ENCODE measurements at regions not wholly inside any gene's neighbourhood (a gene's known extent, or its start where the extent isn't known, plus 50 kb on each side); places are given as distances from the start of the nearest gene placed in this dataset.

DNA sequence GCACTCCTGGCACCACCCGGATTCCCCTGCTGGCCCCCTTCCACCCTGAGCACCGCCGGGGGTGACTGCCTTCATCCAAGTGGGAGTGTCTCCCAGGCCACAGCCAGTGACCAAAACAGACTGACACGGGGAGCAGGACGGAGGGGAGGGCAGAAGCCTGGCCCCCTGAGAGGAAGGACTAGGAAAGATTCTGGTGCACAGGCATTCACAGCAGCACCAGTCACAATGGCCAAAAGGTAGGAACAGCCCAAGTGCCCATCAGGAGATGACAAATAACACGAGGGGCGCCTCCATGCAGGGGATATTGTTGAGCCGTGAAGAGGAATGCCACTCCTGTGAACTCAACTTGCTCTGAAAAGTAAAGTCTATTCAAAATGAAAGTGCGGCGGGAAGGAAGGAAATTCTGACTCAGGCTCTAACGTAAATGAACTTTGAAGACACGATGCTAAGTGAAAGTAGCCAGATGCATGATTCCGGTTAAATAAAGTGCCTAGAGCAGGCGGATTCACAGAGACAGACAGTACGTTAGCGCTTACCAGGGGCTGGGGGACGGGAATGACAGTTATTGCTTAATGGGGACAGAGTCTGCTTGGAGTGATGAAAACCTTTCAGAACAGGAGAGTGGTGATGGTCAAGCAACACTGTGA, 146.1 kb upstream of the NCOR2 start:
- TF ChIP-seq GABPA (IDR thresholded peaks at IDR 0.05; ENCODE audit: low read depth) (no peak), POLR2AphosphoS5 (IDR thresholded peaks at IDR 0.05; ENCODE audit: low read depth) (no peak), SPI1 (IDR thresholded peaks at IDR 0.05; ENCODE audit: borderline replicate concordance, low read depth) (no peak), REST (IDR thresholded peaks at IDR 0.05; ENCODE audit: insufficient replicate concordance, low read depth) (no peak)
- TF ChIP-seq, protein P1, sequence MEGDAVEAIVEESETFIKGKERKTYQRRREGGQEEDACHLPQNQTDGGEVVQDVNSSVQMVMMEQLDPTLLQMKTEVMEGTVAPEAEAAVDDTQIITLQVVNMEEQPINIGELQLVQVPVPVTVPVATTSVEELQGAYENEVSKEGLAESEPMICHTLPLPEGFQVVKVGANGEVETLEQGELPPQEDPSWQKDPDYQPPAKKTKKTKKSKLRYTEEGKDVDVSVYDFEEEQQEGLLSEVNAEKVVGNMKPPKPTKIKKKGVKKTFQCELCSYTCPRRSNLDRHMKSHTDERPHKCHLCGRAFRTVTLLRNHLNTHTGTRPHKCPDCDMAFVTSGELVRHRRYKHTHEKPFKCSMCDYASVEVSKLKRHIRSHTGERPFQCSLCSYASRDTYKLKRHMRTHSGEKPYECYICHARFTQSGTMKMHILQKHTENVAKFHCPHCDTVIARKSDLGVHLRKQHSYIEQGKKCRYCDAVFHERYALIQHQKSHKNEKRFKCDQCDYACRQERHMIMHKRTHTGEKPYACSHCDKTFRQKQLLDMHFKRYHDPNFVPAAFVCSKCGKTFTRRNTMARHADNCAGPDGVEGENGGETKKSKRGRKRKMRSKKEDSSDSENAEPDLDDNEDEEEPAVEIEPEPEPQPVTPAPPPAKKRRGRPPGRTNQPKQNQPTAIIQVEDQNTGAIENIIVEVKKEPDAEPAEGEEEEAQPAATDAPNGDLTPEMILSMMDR (IDR thresholded peaks at IDR 0.05; ENCODE audit: insufficient read depth, low read length): no peak
- DNase-seq (ENCODE audit: low read depth in 1 of 2, low spot score in 1 of 2): peak in 1 of 2 experiments; percentile 49
- no peak overlapping the region for H3K27ac ChIP-seq (replicated peaks)
- no peaks in the 10 kb centered on the region for H3K27me3 ChIP-seq (ENCODE audit: insufficient read depth, poor library complexity, severe bottlenecking)
- H3K4me3 ChIP-seq (replicated peaks; ENCODE audit: insufficient read depth, low read length): peak overlapping the region; percentile 14

- TF ChIP-seq POLR2AphosphoS5 (IDR thresholded peaks at IDR 0.05; ENCODE audit: low read depth) (no peak), SPI1 (IDR thresholded peaks at IDR 0.05; ENCODE audit: borderline replicate concordance, low read depth) (no peak), REST (IDR thresholded peaks at IDR 0.05; ENCODE audit: insufficient replicate concordance, low read depth) (no peak), GABPA (IDR thresholded peaks at IDR 0.05; ENCODE audit: low read depth) (no peak)
- TF ChIP-seq, protein P1 (IDR thresholded peaks at IDR 0.05; ENCODE audit: insufficient read depth, low read length): no peak
- Histone ChIP-seq H3K27me3 (ENCODE audit: insufficient read depth, poor library complexity, severe bottlenecking) (no peaks in the 10 kb centered on the region), H3K27ac (replicated peaks) (no peak overlapping the region), H3K4me3 (replicated peaks; ENCODE audit: insufficient read depth, low read length) (no peak overlapping the region)
- DNase-seq (ENCODE audit: low read depth in 1 of 2, low spot score in 1 of 2): no peak
Observed at GRCh38 chr12:124713041-124713435, 145.6 kb upstream of the NCOR2 start.

DNA sequence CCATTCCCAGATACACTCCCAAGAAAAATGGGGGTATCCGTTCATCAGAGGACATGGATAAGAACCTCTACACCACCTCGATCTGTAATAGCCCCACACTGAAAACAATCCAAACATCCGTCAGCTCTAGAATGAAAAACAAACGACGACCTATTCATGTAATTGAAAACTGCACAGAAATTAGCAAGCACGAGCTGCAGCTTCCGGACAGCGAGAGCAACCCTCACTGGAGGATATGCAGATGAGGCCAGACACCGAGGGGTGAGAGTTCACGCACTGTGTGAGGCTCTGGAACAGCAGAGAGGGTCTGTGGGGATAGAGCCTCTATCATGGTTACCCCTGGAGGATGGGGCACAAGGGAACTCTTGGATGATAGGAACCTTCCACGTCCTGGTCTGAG, 143.9 kb upstream of the NCOR2 start:
- no peak overlapping the region for H3K4me3 ChIP-seq (replicated peaks; ENCODE audit: insufficient read depth, low read length)
- DNase-seq (ENCODE audit: low read depth in 1 of 2, low spot score in 1 of 2): no peak
- H3K27ac ChIP-seq (replicated peaks): no peak overlapping the region
- H3K27me3 ChIP-seq (ENCODE audit: insufficient read depth, poor library complexity, severe bottlenecking): no peaks in the 10 kb centered on the region
- no peak for TF ChIP-seq POLR2AphosphoS5 (IDR thresholded peaks at IDR 0.05; ENCODE audit: low read depth)

GRCh38 chr12:124709722-124710687, 142.6 kb upstream of the NCOR2 start:
- no peak for DNase-seq (ENCODE audit: low read depth in 1 of 2, low spot score in 1 of 2)
- Histone ChIP-seq H3K4me3 (replicated peaks; ENCODE audit: insufficient read depth, low read length) (no peak overlapping the region), H3K27me3 (ENCODE audit: insufficient read depth, poor library complexity, severe bottlenecking) (no peaks in the 10 kb centered on the region), H3K27ac (replicated peaks) (no peak overlapping the region)
- no peak for TF ChIP-seq POLR2AphosphoS5 (IDR thresholded peaks at IDR 0.05; ENCODE audit: low read depth)
- TF ChIP-seq SPI1 (IDR thresholded peaks at IDR 0.05; ENCODE audit: borderline replicate concordance, low read depth): no peak
- no peak for TF ChIP-seq GABPA (IDR thresholded peaks at IDR 0.05; ENCODE audit: low read depth)
- TF ChIP-seq, protein P1 (IDR thresholded peaks at IDR 0.05; ENCODE audit: insufficient read depth, low read length): no peak
- no peak for TF ChIP-seq REST (IDR thresholded peaks at IDR 0.05; ENCODE audit: insufficient replicate concordance, low read depth)
